ENCODE measurements at regions not wholly inside any gene's neighbourhood (a gene's known extent, or its start where the extent isn't known, plus 50 kb on each side); places are given as distances from the start of the nearest gene placed in this dataset.
A peak's percentile ranks its signal among the peaks of the same experiment; 100 is the strongest.

- no peak for DNase-seq (ENCODE audit: low read depth)
These were observed 185.0 kb upstream of the STK17B start for GRCh38 chr2:196356332-196356731.

DNA sequence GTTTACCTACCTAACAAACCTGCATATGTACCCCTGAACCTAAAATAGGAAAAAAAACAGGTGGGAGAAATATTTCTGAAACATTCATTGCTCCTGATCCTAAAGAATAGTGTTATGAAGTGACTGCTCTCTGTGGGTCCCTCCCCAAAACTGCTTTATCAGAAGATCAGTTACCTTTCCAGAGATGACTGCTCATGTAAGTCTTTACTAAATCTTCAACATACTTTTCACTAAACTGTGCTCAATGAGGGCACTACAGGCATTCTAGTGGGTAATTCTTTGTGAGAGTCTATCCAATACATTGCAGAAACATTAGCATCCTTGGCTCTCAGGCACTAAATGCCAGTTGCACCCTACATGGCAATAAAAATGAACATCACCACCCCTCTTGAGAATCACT, 189.3 kb upstream of the STK17B start:
- DNase-seq (ENCODE audit: low read depth): no peak

- peak; percentile 26 for DNase-seq (ENCODE audit: low read depth)
These were observed 190.4 kb upstream of the STK17B start for GRCh38 chr2:196361606-196362326.

DNA sequence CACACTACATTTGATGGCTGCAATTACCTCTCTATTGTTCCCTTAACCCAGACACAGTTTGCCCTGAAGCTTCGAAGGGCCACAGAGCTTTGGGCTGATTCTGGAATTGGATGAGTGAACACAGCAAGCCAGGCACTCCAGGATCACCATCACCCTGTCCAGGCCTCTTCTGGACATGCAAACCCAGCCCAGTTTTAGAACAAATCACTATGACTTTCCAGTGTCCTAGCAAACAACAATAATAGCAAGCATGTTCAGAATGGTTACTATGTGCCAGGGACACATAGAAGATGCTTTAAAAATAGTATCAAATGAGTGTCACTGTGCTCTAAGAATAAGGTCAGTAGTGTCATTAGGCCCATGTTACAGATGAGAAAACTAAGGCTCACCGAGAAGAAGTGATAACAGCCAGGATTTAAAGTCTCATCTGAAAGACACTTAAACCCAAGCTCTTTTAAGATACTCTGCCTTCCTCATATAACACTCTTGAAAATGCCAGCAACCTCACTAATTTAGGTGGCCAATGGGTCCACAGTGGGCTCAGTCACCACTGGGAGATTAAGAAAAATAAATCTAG, 191.7 kb upstream of the STK17B start:
- no peak for DNase-seq (ENCODE audit: low read depth)

DNA sequence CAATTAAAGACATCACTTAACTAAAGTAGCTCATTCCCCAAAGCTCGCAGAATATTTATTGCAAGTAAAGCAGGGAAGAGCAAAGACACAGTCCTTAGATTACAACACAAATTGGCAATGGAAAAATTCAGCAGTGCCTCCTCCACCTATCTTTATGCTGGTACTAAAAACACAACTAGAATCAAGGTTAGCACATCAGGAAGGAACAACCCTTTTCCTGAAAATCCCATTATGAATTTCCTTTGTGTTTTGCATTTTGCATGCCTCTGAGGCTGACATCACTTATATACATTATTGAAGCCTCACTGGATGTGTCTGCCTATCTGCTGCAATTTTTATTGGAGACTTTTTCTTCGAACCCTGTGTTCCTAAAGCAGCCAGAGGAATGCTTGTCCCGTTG, 193.8 kb upstream of the STK17B start:
- no peak for DNase-seq (ENCODE audit: low read depth)

GRCh38 chr2:196365923-196366322, 194.5 kb upstream of the STK17B start:
- no peak for DNase-seq (ENCODE audit: low read depth)

DNA sequence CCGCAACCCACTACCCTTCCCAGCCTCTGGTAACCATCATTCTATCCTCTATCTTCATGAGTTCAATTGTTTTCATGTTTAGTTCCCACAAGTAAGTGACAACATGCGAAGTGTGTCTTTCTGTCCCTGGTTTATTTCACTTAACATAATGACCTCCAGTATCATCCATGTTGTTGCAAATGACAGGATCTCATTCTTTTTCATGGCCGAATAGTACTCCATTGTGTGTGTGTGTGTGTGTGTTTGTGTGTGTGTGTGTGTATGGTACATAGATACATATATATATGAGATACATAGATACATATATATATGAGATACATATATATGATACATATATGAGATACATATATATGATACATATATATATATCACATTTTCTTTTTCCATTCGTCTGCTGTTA, 196.3 kb upstream of the STK17B start:
- DNase-seq (ENCODE audit: low read depth): no peak

DNA sequence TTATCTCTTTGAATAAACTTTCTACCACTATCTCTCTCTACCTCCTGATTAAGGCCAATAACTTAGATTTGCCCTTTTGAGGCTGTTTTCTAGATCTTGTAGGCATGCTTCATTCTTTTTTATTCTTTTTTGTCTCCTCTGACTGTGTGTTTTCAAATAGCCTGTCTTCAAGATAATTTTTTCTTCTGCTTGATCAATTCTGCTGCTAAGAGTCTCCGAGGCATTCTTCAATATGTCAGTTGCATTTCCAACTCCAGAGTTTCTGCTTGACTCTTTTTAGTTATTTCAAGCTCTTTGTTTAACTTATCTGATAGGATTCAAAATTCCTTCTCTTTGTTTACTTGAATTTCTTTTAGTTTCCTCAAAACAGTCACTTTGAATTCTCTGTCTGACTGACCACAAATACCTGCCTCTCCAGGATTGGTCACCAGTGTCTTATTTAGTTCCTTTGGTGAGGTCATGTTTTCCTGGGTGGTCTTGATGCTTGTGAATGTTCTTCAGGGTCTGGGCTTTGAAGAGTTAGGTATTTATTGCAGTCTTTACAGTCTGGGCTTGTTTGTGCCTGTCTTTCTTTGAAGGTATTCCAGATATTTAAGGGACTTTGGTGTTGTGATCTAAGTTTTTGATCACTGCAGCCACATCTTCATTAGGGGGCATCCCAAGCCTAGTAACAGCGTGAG, 197.3 kb upstream of the STK17B start:
- DNase-seq (ENCODE audit: low read depth): no peak

- no peak for DNase-seq (ENCODE audit: low read depth)
These were observed 198.6 kb upstream of the STK17B start for GRCh38 chr2:196369967-196370366.

GRCh38 chr2:196370381-196370780, 199.0 kb upstream of the STK17B start:
- DNase-seq (ENCODE audit: low read depth): peak; percentile 60

GRCh38 chr2:196372276-196372809, 201.0 kb upstream of the STK17B start:
- DNase-seq (ENCODE audit: low read depth): no peak

DNA sequence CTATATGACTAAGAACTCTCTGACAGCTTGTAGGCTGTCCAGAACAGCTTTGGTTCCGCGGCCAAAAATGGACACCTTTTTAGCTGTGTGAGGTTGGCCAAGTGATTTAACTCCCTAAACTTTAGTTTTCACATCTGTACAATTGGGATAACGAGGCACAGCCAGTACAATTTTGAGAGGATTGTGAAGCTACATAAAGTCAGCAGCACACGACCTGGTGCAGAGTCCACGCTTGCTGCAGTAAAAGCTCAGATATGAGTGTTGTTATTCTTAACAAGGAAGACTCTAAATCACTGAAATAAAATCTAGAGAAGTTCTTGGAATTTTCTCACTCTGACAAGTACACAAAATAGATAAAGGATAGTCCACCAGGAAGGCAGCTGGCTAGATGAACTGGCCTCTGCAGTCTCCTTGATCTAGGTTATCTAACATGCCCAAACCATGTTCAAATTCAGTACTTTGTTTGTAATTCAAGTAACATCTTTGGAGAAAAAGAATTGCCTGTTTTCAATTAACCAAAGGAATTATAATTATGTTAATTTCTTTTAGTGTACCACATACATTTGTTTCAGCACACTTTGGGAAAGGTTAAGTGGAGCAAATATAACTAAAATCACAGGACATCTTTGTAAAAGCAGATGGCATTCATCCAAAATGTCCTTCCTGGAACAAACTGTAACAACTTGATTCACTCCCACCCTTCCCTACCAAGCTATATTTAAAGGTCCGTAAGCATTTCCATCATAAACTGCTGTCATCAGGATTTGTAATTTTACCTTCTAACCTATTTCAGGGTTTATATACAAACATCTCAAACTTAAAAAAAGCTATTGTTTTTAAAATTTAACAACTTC, 201.7 kb upstream of the STK17B start:
- no peak for DNase-seq (ENCODE audit: low read depth)

- DNase-seq (ENCODE audit: low read depth): no peak
These were observed 205.9 kb upstream of the STK17B start for GRCh38 chr2:196376984-196377877.

DNA sequence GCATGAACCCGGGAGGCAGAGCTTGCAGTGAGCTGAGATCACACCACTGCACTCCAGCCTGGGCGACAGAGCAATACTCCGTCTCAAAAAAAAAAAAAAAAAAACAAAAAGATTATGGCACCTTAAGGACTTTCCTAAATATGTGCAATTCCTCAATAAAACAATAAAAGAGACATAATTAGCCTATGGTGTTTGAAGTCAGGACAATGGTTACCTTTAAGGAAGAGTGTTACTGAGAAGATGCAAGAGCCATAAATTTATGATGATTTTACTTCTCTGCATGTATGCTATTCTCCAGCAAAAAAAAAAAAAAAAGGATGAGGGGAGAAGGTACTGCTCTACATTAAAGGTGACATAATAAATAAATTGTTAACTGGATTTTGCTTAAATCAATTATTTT, 208.2 kb upstream of the STK17B start:
- DNase-seq (ENCODE audit: low read depth): no peak

- no peak for DNase-seq (ENCODE audit: low read depth)
These were observed 208.7 kb upstream of the STK17B start for GRCh38 chr2:196380098-196380497.

- DNase-seq (ENCODE audit: low read depth): no peak
These were observed 209.2 kb upstream of the STK17B start for GRCh38 chr2:196380575-196380974.

- DNase-seq (ENCODE audit: low read depth): no peak
These were observed 210.1 kb upstream of the STK17B start for GRCh38 chr2:196381464-196381863.

- DNase-seq (ENCODE audit: low read depth): no peak
These were observed 212.4 kb upstream of the STK17B start for GRCh38 chr2:196383799-196384198.

GRCh38 chr2:196384729-196385128, 213.4 kb upstream of the STK17B start:
- DNase-seq (ENCODE audit: low read depth): no peak

- no peak for DNase-seq (ENCODE audit: low read depth)
These were observed 218.3 kb upstream of the STK17B start for GRCh38 chr2:196389670-196390069.

All from Daoy (cell line).